Activated T-cell treated with anti-CD3 and anti-CD28 coated beads for 1 hour (primary cell): ENCODE measurements at regions not wholly inside any gene's neighbourhood (a gene's known extent, or its start where the extent isn't known, plus 50 kb on each side); places are given as distances from the start of the nearest gene placed in this dataset.

Experiments used
- DNase-seq: peaks from one replicate; pipeline ENCODE4 v3.0.0-alpha.2; 2020; ENCODE audit warnings: low read depth

DNA sequence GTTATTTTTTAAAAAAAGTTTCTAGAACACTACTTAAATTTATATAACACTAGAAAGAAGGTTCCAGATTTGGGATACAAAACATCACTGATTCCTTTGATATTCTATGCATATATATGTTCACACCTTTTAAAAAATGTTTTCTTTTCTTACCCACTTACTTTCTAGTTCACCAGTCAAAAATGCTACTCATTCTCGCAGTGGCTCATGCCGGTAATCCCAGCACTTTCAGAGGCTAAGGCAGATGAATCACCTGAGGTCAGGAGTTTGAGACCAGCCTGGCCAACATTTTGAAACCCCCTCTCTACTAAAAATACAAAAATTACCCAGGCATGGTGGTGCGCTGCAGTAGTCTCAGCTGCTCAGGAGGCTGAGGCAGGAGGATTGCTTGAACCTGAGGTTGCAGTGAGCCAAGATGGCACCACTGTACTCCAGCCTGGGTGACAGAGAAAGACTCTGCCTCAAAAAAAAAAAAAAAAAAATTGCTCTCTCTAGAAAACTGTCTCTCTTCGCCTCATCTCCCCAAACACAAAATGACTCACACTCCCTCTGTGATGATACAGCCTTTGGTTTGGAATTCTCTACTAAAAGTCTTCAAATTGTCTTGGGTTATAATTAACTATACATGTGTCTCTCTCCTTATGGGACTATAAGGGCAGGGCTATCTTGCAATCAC, 52.6 kb upstream of the TGFBR2 start:
- no peak for DNase-seq

DNA sequence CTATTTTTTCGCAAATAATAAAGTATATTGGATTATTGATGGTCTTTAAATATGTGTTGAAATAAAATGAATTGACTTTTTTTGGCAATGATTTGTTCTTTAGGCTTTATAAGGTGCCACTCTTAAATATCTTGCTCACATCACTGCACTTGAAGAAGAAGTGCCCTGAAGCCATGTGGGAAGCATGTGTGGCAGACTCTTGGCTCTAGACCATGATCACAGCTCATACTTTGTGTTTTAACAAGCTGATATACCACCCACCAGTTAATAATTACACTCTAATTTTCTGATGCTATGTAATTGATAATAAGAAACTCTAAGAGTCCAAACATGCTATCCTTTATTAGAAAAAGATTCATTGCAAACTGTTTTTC, 52.1 kb upstream of the TGFBR2 start:
- DNase-seq: no peak

GRCh38 chr3:30555968-30556367, 50.4 kb upstream of the TGFBR2 start:
- DNase-seq: no peak
